NCI-H524 (cell line): ENCODE measurements at regions not wholly inside any gene's neighbourhood (a gene's known extent, or its start where the extent isn't known, plus 50 kb on each side); places are given as distances from the start of the nearest gene placed in this dataset.
A peak's percentile ranks its signal among the peaks of the same experiment; 100 is the strongest.

Source experiments
- DNase-seq, 2 experiments: peaks; one replicate each; lab custom pipeline; 2025; lab: John Stamatoyannopoulos, UW

DNA sequence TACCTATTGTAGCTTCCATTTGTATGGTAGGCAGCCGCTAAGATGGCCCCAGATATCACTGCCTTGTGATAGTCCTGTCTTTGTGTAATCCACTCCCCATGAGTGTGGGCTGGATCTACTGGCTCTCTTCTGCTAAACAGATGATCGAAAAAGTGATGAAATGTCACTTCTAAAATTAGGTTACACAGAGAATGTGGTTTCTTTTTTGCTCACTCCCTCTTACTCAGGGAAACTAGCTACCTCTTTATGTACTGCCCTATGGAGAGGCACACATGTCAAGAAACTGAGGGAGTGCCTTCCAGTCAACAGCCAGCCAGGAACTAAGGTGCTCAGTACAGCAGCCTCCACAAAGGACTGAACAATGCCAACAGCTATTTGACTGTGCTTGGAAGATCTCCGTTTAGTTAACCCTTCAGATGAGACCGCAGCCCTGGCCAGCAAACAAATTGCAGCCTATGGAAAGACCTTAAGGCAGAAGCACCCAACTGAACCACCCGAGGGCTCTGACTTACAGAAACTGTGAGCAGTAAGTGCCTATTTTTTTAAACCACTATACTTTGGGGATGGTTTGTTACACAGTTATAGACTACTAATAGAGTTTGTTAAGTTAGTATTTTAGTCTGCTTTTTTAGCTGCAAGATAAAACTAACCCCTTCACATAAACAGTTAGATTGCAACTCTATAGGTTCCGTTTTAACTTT lies 113.2 kb upstream of the MAF start:
- DNase-seq, result no peak

DNA sequence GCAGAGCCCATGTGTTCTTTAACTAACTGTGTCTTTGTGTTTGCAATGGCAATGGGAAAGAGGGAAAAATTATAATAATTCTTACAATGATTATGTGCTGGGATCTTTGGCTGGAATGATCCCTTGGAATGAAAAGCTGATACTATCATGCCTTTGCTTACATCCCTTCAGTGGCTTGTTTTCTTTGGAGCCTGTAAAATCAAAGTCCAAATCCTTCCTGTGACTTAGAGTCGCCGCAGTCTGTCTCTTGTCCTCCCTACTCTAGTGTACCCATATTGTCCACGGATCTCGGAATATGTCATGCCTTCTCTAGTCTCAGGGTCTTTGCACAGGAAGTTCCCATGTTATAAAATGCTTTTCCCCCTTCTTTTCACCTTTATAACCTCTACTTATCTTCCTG lies 111.7 kb upstream of the MAF start:
- no peak for DNase-seq

DNA sequence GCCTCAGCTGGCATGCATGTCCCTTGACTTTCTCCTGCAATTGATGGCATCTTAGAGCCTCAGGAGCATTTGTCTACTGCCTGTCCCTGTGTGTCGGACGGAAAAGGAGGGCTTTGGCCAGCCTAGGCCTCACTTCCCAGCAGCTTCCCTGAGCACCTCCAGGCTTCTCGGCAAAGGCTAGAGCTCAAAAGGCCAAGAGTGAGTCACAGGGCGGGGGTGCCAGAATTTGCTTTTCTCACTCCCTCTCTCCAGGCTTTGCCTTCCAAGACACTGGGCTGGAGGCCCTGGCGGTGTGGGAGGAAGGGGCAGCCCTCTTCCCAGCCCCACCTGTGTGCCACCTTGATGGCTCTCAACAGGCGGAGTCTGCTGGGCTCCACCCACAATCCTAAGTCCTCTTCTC lies 107.3 kb upstream of the MAF start:
- DNase-seq, result no peak

DNA sequence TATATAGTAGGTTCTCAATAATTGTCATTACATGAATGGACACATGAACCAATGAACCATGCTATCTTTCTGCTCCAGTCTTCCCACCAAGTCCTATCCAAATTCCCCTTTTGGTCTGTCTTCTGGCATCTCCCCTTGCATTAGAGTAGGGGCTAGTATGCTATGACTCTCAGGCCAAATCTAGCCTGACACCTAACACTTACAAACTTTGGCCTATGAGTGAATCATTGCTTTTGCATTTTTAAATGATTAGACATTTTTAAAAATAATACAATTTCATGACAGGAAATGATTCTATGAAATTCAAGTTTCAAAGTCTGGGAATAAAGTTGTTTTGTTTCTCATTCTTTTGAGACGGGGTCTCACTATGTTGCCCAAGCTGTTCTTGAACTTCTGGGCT lies 102.5 kb upstream of the MAF start:
- no peak for DNase-seq

DNA sequence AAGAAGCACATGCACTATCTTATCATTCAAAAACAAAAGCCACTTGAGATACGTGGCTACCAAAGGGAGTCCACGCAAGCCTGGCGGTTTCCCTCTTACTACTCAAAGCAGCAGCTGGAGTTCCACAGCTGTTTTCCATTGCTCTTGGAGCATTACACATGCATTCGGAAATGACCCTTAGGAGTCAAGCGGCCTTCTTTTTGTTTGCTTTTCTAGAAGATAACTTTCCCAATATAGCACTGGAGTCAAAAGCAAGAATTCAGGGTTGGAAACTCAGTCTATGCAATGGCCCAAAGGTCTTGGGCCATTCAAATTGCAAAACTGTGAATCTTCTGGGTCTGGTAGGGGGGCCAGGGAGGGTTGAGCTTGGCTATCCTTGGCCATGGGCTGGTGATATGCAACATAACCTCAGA lies 97.8 kb upstream of the MAF start:
- no peak for DNase-seq

DNA sequence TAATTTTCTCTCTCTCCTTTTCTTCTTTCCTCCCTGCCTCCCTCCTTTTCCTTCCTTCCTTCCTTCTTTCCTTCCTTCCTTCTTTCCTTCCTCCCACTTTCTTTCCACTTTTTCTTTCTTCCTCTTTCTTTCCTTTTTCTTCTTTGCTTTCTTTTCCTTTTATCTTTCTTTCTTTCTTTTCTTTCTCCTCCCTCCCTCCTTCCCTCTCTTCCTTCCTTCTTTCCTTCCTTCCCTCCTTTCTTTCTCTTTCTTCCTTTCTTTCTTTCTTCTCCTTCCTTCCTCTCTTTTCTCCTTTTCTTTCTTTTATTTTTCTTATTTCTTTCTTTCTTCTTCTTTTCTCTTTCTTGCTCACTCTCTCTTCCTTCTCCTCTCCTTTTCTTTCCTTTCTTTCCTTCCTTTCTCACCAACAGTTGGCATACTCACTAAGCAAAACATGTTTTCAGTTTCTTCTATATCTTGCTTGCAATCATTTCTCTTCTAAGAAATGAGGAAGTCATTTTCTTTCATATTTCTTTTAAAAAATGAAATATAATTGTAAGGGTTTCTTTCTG lies 97.1 kb upstream of the MAF start:
- no peak for DNase-seq

DNA sequence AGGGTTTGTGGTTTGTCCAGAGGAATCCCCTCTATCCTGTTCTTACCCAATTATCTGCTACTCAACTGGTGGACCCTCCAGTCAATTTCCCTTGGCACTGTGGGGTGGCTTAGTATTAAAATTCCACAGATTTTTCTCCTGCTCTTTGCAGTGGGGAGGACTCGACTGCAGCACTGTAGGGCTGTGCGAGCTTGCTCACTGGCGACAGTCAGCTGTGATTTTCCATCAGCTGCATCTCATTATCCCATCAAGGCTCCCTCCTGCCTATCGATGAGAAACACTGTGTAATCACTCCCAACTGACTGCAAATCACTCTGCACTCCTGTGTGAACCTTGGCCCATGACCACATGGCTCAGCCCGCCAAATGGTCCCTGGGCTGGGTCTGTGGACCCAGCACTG lies 90.5 kb upstream of the MAF start:
- DNase-seq, result no peak

DNA sequence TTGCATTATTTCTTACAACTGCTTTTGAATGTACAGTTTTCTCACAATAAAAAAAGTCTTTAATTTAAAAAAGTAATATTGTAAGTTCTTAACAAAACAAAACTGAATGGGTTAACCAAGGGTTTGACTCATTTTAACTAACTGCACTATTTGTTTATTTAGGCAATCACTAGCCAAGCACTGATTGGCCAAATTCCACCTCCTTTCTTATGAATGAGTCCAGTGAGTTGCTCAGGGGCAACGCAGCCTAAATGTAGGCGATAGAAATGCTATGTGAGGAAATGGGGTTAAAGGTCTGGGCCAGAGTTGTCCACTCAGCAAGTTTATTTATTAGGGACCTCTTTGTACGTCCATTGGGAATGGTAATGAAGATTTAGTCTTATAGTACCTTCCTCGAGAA lies 89.6 kb upstream of the MAF start:
- no peak for DNase-seq

DNA sequence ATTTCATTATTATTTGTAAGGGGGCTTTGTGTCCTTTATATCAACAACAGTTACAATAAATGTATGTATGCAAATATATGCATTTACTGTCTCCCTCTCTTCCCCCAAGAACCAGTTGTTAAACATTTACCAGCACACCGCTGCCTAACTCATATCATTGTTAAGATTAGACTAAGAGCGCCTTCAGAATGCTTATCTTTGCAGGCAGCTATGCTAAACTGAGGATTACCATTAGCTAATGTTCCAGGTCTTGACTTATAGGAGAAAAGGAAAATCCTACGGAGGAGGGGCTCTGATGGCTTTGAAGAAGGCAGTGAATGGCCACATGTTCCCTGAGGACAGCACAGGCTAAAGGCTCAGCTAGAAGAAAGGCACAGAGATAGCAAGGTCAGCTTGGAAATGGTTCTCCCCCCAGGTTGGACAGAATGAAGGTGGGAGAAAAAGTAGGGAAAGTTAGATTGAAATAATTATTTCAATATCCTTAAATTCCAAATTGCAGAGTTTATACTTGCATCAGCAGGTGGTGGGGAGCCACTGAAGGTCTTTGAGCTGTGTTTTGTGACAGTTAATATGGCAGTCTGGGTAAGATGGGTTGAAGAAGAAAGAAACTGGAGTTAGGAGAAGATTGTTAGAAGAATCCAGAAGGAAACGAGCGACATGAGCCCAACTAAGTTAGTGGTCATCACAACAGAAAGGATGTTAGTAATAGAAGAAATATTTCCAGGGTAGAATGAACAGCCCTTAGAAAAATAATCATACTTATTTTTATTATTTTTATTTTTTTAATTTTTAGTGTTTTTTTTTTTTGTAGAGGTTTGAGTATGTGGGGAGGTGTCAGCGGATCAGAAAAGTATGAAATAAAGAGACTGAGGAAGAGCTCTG lies 87.0 kb upstream of the MAF start:
- no peak for DNase-seq

DNA sequence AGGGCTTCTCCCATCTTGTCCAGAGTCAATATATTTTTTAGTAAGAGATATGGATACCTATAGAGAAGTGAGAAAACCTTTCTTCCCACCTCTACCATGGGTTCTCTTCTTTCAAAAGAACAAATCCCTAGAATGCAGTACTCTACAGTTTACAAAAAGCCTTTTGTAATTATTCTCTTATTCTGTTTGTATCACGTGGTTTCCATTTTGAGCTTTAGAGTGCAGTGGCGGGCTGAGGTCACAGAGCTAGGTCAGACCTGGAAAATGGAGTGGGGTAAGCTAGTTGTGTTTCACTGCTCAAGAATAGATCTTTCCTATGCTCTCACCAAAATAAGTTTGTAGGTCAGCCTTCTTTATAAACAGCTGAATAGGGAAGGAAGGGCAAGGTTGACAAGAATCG lies 85.3 kb upstream of the MAF start:
- DNase-seq, result no peak

DNA sequence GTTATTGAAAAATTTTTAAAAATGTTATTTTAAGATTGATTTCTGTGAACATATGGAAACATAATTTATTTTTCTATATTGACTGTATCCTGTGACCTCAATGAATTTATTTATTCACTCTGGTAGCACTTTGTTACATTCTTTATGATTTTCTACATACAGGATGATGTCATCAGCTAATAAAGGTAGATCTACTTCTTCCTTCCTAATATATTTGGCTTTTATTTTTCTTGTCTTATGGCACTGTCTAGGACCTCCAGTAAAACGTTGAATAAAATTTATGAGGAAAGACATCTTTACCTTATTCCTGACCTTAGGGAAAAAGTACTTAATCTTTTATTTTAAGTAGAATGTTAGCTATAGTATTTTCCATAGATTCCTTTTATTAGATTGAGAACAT lies 78.8 kb upstream of the MAF start:
- DNase-seq, result no peak

DNA sequence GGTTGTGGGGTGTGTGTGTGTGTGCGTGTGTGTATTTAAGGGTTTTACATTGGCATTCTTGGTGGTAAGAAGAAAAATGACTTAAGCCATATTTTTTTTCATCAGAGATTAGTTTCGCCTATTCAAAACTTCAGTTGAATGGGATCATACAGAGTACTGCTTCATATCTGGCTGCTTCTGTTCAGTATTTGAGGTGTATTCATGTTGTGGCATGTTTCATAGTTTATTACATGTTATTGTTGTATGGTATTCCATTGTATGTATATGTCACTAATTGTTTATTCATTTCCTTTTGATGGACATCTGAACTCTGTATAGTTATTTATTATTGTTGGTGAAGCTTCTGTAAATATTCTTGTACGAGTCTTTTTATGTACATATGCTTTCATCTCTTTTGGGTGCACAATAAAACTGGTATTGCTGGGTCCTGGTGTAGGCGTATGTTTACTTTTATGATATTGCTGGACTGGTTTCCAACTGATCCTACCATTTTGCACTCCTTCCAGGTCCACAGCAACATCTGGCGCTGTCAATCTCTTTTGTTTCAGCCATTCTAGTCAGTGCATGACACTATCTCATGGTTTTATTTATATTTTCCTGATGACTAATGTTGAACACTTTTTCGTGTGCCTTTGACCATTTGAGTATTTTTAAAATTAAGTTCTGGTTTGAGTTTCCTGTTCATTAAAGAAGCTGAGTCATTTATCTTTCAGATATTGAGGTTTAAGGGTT lies 77.4 kb upstream of the MAF start:
- DNase-seq, result no peak

DNA sequence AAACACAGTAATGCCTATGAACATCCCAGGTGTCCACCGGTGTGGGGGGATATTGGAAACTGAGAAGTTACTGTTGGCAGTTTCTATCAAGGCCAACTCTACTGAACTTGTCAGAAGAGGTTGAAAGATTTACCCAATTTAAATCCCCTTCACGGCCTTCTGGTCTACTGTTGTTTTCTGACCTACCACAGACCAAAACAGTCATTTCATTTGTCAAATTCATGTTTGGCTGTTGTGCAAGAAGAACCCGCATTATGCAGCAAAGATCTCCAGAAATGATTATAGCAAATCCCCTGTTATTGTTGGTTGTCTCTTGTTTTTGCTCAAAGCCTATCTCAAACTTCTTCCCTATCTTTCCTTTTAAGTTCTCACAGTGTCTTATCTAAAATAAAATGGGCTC lies 73.1 kb upstream of the MAF start:
- no peak for DNase-seq

DNA sequence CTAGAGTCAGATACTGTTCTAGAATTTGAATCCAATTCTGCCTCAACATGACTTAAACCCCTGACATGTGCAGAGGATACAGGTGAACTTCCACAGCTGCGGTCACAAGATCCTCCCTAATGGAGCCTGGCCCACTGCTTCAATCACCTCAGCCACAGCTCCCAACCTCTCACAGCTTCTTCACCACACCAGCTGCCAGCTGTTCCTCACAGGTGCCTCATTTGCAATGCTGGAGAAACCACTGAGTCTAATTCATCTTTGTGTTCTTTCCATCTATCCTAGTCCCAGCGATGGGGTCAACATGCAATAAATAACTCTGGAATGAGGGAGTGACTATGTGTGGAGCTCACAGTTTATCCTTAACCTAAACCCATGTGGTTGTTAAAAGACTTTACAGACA lies 72.0 kb upstream of the MAF start:
- no peak for DNase-seq

DNA sequence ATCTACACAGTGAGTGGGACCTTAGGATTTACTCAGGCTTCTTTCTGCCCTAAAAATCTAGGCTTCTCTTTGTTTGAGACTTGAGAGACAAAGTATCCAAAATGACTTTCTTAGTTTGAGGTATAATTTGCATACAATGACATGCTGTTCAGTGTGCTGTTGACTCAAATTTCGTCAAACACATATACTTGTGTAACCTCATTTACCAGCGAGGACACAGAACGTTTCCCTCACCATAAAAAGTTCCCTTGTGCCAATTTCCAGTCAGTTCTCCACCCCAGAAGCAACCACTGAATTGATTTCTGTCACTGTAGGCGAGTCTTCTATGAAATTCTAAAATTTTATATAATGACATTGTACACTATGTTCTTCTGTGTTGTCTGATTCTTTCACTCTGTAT lies 68.0 kb upstream of the MAF start:
- DNase-seq, result no peak

DNA sequence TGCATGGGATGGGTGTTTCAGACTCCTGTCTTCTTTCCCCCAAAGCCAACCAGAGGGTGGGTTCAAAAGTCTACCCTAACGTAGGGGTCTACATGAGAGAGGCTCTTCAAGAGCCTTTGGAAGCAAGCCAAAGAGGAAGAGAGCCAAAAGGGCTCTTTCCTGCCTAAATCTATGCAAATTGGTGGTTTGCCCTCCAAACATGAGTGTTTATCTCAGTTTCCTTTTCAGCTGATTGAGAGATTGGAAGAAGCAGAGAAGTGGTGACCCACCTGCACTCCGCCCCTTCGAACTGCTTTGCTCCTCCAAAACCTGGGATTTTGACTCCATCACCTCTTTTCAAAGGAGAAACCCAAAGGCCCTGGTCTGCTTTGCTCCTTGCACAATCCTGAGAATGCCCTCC lies 65.4 kb upstream of the MAF start:
- no peak for DNase-seq

DNA sequence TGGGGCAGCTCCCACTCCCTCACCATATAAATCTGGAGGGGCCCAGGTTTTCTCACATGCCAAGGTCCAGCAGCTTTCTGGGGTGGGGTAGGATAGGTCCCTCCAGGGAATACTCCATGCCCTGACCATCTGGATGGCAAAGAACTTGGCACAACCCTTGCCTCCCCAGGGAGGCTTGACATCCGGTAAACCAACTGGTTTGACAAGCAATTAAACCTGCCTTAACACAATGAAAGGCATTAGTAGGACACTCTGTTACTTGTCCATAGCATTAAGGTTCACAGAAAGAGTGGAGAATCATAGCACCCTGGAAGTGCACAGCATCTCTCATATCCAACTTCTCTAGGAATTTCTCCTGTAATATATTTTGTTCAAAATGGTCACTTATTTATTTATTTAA lies 63.9 kb upstream of the MAF start:
- DNase-seq, result peak; percentile 77 to 93

DNA sequence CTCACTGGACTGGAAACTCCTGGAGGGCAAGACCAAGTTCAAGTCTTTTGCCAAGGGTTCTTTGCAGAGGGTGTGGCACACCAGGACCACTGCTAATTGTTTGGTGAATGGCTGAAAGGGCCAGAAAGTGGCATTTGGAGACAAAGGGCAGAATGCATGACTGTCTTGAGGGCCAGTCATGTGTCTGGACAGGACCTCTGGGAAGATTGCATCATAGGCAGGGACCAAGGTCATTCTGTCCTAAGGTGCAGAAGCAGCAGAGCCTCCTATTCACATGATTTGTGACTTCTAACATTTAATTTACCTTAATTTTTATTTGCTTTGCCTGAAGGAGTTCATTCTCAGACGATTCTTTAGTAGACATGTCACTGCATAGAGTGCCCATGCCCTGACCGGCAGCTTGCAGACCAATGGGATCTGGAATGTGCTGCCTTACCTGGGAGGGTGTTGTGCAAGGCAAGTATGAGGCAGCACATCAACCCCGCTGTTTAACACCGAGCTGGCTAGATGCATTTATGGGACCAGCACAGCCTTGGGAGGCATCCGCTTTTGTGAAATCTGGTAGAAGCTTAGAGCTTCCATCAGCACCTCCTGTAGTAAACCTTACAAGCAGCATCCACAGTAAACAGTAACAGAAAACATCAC lies 62.3 kb upstream of the MAF start:
- DNase-seq, result no peak

DNA sequence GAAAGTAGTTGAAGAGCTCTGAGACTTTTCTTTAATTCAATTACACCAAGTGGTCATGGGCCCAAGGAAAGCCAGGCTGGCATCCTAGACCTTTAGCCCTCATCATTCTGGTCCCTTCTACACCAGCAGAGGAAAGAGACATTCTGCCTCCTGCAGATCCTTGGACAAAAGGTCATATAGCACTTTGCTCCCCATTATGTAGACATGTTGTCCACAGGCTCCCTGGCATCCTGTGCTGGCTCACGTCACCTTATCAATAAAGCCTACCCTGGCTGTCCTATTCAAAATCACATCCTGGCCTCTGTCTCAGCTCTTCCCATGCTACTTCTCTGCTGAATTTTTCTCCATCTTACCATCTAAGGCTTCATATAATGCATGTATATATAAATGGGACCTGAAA lies 61.6 kb upstream of the MAF start:
- no peak for DNase-seq

DNA sequence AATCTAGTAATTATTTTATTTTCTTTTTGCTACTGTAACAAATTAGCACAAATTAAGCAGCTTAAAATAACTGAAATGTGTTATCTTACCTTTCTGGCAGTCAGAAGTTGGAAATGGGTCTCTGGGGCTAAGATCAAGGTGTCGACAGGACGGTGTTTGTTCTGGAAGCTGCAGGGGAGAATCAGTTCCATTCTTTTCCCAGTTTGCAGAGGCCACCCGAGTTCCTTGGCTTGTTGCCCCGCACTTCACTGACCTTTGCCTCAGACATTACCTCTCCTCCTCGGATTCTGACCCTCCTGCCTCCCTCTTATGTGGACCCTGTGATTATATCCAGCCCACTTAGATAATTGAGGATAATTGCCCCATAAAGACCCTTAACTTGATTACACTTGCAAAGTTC lies 61.0 kb upstream of the MAF start:
- DNase-seq, result no peak

DNA sequence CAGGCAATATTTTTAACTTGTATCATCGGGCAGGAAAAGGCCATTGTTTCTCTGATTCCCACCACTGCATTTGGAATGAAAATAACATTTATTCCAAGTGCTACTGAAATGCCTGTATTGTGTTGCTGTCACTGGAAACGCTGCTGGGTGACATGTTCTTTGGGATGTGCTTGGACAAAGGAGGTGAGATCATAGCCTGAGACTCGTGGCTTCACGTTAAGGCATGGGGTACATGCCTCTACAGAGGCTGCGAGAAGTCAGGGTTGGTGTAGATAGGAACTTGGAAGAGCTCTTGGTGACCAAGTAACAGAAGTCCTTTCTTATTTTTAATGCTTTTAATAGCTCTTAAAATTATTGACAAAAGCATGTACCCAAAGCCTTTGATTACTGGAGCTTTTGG lies 58.8 kb upstream of the MAF start:
- DNase-seq, result no peak

DNA sequence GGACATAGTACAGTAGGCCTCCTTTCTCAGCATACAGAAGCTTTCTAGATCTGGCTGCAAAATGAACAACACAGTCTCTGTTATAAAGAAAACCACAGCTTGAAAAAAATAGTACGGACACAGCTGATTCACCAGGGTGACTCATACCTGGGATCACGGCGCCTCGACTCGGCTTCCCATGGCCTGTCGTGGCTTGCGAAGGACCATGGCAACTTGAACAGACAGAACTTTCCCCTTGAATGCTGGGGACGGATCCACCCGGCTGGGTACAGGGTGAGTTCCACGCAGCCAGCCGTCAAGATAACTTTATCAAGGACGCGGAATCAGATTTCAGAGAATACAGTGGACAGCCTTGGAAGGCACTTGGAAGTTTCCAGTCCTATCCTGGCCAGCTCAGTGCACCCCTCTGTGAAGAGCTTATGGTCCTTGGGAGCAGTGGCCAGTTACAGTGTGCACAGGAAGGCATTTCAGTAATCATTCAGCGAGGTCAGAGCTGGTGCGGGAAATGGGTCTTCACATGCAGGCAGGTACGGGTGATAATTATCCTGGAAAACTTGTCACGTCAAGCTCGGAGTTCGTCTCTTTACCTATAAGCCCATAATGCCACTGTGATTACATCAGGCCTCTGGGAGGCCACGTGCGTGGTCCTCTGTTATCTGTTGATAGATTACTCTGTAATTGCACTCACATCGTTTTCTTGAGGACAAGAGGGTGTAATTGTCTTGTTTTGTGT lies 57.9 kb upstream of the MAF start:
- DNase-seq, result no peak
